GM19324 (cell line): ENCODE measurements at regions not wholly inside any gene's neighbourhood (a gene's known extent, or its start where the extent isn't known, plus 50 kb on each side); places are given as distances from the start of the nearest gene placed in this dataset.

Source experiments
- ATAC-seq: cut with Tn5 transposase; IDR thresholded peaks from one replicate; pipeline ENCODE4 v1.9.1; 2021; ENCODE audit warnings: mild to moderate bottlenecking, moderate library complexity; ENCODE audit not compliant: unreplicated experiment, low FRiP score

GRCh38 chr4:116877069-116877468 is 208.3 kb downstream of the TRAM1L1 start:
- ATAC-seq = no peak

GRCh38 chr4:116872941-116873340 is 212.4 kb downstream of the TRAM1L1 start:
- no peak for ATAC-seq

- ATAC-seq = no peak
Measured at GRCh38 chr4:116872308-116872707, 213.1 kb downstream of the TRAM1L1 start.

- no peak for ATAC-seq
Measured at GRCh38 chr4:116870686-116871085, 214.7 kb downstream of the TRAM1L1 start.

- ATAC-seq = no peak
Measured at GRCh38 chr4:116866106-116866505, 219.3 kb downstream of the TRAM1L1 start.

GRCh38 chr4:116862592-116862991 is 222.8 kb downstream of the TRAM1L1 start:
- ATAC-seq = no peak

DNA sequence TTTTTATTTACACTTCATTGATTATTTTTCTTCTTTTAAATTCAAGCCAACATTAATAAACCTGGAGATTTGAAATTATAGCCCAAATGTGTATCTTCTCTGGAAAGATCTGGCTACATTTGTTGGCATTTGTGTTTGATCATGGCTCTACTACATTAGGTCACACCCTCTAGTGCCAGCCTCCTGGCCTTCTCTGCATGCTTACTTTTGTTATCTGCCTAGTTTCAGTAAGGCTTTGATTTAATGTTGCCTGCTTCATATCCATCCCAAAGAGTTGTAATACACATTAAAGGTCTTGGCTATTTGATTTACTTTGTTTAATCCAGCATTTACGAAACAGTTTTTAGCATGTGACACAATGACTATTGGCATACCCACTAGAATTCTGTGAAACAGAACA is 224.5 kb downstream of the TRAM1L1 start:
- ATAC-seq = no peak

DNA sequence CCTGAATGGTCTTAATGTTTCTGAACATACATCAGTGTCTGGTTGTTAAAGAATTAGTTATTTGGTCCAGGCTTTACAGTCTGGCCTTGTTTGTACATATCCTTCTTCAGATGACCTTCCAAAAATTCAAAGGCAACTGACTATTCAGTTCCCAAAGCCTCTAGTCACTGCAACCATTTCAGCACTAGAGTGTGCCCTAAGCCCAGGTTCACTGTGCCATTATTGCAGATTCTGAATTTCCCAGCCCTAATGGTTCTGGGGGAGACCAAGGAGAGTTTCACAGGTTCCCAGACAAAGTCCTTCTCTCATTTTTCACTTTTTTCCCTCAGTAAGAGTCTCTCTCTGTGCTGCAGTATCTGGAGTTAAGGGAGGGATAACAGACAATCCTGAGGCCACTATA is 235.8 kb downstream of the TRAM1L1 start:
- no peak for ATAC-seq

DNA sequence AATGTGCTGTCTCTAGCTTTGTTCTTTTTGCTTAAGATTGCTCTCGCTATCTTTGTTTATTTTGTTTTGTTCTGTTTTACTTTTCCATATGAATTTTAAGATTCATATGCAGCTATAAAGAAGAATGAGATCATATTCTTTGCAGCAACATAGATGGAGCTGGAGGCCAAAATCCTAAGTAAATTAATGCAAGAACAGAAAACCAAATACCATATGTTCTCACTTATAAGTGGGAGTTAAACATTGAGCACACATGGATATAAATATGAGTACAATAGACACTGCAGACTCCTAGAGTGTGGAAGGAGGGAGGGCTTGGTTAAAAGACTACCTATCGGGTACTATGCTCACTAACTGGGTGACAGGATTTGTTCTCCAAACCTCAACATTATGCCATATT is 237.8 kb downstream of the TRAM1L1 start:
- no peak for ATAC-seq

DNA sequence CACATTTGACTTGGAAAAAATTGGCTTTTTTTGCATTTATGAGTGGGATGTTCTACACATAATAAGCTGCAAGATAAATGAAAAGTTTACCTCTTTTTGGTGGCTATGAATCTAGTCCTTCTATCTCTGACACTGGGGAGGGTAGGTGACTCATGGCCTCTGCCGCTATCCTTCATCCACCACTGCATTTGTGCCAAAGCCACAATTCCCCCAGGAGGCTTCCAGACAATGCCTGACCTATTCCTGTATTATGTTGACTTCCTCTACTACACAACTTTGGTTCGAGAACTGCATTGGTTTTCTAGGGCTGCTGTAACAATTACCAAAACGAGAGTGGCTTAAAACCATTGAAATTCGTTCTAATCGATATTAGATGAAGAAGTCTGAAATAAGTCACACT is 245.6 kb downstream of the TRAM1L1 start:
- no peak for ATAC-seq

DNA sequence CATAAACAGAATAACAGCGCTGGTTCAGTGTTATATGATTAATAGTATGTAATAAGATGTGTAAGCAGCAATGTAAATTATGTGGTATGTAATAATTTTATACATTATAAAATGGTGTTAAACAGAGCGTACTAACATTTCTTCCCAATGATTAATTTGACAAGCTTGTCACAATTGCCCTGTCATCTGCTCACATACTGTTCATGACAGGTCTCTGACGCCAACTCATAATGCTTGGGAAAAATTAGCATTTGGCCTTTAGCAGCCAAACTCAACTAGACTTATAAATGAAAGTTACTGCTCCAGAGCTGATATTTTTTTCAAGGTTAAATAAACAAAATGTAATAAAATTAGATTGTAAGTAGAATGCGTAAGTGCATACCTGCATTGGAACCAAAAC is 246.8 kb downstream of the TRAM1L1 start:
- ATAC-seq = no peak

DNA sequence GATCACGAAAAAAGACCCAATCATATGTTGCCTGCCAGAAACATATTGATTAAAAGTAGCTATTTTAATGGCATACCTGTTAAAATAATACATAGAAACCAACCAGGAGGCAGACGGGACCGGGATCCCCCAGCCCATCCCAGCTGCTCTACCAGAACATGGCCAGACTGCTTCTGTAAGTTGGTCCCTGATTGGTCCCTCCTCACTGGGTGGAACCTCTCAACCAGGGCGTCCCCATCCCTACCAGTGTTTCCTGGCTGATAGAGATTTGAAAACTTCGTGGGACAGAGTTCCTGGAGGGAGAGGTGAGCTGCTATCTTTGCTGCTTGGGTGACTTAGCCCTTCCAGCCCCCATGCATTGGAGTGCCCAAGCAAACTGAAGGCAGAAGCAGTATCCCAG is 256.2 kb downstream of the TRAM1L1 start:
- no peak for ATAC-seq

- no peak for ATAC-seq
Measured at GRCh38 chr4:116824172-116824571, 261.2 kb downstream of the TRAM1L1 start.

DNA sequence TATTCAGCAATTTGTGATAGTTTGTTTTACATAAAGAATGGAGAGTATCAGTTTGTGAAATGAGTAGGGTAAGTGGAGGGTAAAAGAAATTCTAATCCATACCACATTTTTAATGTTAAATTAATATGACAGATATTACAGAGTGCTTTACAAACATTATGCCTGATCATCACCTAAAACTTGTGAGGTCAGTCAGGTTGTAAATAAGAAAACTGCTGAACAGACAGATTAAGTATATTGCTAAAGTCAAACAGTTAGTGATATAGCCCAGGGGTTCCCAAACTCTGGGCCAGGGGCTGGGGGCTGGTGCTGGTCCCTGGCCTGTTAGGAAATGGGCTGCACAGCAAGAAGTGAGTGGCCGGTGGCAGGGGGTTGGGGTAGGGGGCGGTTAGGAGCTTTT is 273.6 kb downstream of the TRAM1L1 start:
- ATAC-seq = no peak

GRCh38 chr4:116796022-116796421 is 289.4 kb downstream of the TRAM1L1 start:
- ATAC-seq = no peak

GRCh38 chr4:116788723-116789122 is 296.7 kb downstream of the TRAM1L1 start:
- ATAC-seq = no peak

- ATAC-seq = no peak
Measured at GRCh38 chr4:116755051-116755450, 330.3 kb downstream of the TRAM1L1 start.

DNA sequence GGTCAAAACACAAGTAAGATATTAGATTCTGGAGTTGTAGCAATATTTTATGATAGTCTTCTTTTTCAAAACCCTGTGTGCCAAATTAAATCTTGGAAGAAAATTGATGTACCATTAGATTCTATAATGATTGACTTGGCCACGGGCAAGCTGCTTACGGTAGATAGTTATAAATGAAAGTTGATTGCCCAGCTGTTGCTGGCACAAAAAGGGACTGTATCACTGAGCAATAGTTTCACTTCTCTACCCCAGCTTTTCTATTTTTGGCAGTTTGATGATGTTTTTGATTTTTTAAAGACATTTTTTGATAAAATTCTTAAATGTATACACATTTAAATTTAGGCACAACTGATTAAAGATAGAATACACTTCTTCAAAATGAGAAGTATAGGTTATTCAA is 333.3 kb downstream of the TRAM1L1 start:
- ATAC-seq = no peak

GRCh38 chr4:116736756-116737155 is 348.6 kb downstream of the TRAM1L1 start:
- no peak for ATAC-seq

DNA sequence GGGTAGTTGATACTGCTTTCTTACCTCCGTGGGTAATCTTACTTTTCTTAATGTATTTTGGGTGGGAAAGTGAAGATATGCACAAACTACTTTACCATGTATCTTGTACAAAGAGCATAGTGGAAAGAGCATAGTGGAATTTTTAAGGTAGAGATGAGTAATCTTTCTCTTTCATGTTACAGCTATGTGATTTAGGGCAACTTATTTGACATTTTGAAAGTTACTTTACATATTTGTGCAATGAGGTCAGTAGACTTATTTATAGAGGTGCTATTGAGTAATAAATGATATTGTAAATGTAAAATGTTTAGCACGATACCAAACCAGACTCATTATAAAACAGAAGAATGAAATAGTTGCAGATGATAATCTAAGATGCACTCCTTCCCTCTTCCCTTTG is 351.2 kb downstream of the TRAM1L1 start:
- ATAC-seq = no peak

GRCh38 chr4:116733370-116733769 is 352.0 kb downstream of the TRAM1L1 start:
- ATAC-seq = no peak

DNA sequence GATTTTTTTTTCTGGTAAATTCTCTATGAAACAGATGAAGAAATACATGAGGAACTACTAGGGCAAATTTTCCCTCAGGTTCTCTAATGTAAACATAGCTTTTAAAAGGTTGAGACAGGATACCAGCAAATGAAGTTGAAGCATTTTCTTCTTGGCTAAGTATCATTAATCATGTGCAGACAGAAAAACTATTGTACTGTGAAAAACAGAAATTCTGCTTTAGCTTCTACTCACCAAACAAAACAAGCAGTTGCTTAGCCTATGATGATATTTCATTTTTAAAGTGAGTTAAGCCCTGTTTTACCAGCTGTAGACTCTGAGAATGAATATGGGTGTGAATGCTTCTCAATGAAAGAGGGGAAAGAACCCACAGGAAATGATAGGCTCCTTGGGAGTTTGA is 358.9 kb downstream of the TRAM1L1 start:
- ATAC-seq = no peak

DNA sequence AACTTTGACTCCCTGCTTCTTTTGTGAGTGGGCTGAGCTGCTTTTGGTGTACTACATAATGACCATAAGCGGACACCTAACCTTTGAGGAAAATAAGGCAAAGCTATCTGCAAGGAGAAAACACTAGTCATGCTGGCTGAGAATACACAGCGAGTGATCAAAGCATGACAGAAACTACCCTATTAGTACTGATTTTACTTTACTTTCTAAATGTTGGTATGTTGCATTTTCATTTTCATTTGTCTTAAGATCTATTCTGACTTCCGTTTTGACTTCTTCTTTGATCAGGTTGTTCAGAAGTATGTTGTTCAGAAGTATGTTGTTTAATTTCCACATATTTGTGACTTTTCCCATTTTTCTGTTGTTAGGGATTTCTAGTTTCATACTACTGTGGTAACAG is 361.1 kb downstream of the TRAM1L1 start:
- ATAC-seq = peak; percentile 72
